ENCODE measurements at regions not wholly inside any gene's neighbourhood (a gene's known extent, or its start where the extent isn't known, plus 50 kb on each side); places are given as distances from the start of the nearest gene placed in this dataset.

DNA sequence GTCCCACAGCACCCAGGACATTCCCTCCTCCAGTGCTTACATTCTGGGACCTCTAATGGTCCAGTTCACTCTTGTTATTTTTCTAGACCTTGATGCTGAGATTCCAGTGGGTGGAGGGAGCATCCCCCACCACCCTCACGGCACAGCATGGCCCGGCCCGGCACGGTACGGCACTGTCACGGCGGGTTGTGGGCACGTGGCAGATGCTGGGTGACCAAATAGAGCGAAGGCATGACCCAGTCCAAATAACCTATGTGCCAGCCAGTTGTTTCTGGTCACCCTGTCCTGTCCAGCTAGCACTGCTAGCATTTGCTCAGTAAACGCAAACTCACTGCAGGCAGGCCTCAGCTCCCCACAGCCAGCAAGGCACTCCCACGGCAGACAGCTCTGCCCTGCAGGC lies 204.7 kb downstream of the ENGASE start:
- no peak for DNase-seq
- Histone ChIP-seq H3K9me3 (no peaks in the 10 kb centered on the region), H3K4me1 (no peaks in the 10 kb centered on the region), H3K27me3 (peaks cover 2 to 70% (median 4%) of the 10 kb centered on the region in 3 donors), H3K36me3 (no peaks in the 10 kb centered on the region), H3K4me3 (no peak overlapping the region), H3K27ac (no peak overlapping the region)
- 83 to 87% (median 85%) methylated on average over 11 of the region's 11 CpGs for WGBS, 5 donors
- TF ChIP-seq EP300 (IDR thresholded peaks at IDR 0.05) = no peak
- no peak for TF ChIP-seq POLR2A (IDR thresholded peaks at IDR 0.05)
- no peak for TF ChIP-seq POLR2AphosphoS5 (IDR thresholded peaks at IDR 0.05)
- TF ChIP-seq CTCF (IDR thresholded peaks at IDR 0.05) = no peak
- intact Hi-C loops (cut with DNase I; ENCODE audit: low total_unique reads) = no loop called here

DNA sequence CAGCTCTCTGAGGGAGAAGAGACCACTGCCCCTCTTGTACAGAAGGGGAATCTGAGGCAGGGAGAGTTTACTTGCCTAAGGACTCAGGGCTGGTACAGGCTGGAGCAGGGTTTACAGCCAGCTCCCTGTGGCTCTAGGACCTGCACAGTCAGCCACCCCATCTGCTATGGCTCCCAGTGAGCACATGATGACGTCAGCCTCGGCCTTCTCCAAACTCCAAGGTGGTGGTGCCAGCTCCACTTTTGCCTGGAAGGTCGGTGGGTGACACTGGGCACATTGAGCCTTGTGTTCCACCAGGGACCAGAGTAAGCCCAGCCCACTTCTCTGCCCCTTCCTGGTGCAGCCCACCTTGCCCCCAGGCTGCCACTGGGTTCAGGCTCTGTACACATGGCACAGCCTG lies 202.2 kb downstream of the ENGASE start:
- DNase-seq = no peak
- no peak overlapping the region for H3K27ac ChIP-seq
- H3K4me1 ChIP-seq = no peaks in the 10 kb centered on the region
- TF ChIP-seq CTCF (IDR thresholded peaks at IDR 0.05) (no peak), EP300 (IDR thresholded peaks at IDR 0.05) (no peak), POLR2AphosphoS5 (IDR thresholded peaks at IDR 0.05) (no peak), POLR2A (IDR thresholded peaks at IDR 0.05) (no peak)
- no peaks in the 10 kb centered on the region for H3K9me3 ChIP-seq
- no peaks in the 10 kb centered on the region for H3K36me3 ChIP-seq
- peaks cover 7 to 76% (median 27%) of the 10 kb centered on the region in 3 donors for H3K27me3 ChIP-seq
- H3K4me3 ChIP-seq = no peak overlapping the region
- 50 to 85% (median 69%) methylated on average over 1 to 3 of the region's 3 CpGs for WGBS, 5 donors
- intact Hi-C loops (cut with DNase I; ENCODE audit: low total_unique reads) = no loop called here

DNA sequence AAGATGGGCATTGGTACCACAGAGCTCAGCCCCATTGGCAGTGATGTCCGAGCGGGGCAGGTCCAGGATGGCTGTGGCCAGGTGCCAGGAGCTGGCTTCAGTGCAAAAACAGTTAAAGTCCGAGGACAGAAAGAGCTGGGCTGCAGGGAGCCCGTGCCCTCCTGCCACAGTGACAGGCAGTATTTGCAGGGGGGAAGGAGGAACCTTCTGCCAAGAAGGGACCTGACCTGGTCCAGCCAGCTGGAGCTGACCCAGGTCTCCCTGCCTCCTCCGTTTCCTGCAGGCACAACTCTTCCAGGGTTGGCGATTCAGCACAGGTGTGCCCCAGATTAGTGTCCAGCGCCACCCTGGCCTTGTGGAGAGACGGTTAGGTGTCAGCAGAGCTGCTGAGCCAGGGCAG lies 199.0 kb downstream of the ENGASE start:
- Histone ChIP-seq H3K27ac (no peak overlapping the region), H3K4me1 (no peaks in the 10 kb centered on the region), H3K9me3 (no peaks in the 10 kb centered on the region), H3K36me3 (no peaks in the 10 kb centered on the region), H3K4me3 (no peak overlapping the region), H3K27me3 (peaks cover 7 to 86% (median 36%) of the 10 kb centered on the region in 3 donors)
- DNase-seq = no peak
- TF ChIP-seq EP300 (IDR thresholded peaks at IDR 0.05) (no peak), POLR2A (IDR thresholded peaks at IDR 0.05) (no peak), POLR2AphosphoS5 (IDR thresholded peaks at IDR 0.05) (no peak), CTCF (IDR thresholded peaks at IDR 0.05) (no peak)
- WGBS, 5 donors = 29 to 60% (median 47%) methylated on average over 4 to 8 of the region's 8 CpGs
- intact Hi-C loops (cut with DNase I; ENCODE audit: low total_unique reads) = no loop called here

DNA sequence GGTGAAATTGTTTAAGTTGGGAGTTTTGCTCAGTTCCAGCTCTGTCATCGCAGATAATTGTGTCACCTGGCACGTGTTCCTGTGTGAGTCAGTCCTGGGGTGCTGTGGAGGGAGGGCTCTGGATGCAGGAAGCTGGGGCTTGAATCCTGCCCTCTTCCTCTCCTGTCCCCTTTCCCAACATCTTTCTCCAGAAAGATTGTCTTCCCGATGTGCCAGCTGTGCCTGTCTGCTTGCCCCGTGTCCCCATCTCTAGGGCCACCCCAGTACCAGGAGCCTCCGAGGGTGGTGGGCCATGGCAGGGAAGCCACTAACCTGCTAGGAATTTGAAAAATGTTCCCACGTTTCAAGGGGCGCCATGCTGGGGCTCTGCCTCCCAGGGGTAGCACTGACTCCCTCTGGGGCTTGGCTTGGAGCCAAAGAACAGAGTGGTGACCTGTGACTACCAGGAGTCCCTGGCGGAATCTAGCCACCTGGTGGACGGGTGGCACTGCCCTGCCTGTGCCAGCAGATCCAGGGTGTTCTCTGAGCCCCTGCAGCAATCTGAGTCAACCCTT lies 198.1 kb downstream of the ENGASE start:
- Histone ChIP-seq H3K4me1 (no peaks in the 10 kb centered on the region), H3K36me3 (no peaks in the 10 kb centered on the region), H3K9me3 (no peaks in the 10 kb centered on the region), H3K4me3 (no peak overlapping the region), H3K27ac (no peak overlapping the region), H3K27me3 (peaks cover 7 to 88% (median 36%) of the 10 kb centered on the region in 3 donors)
- no peak for TF ChIP-seq POLR2AphosphoS5 (IDR thresholded peaks at IDR 0.05)
- 49 to 59% (median 52%) methylated on average over 7 to 9 of the region's 9 CpGs for WGBS, 5 donors
- DNase-seq = no peak
- intact Hi-C loops (cut with DNase I; ENCODE audit: low total_unique reads) = no loop called here

- Histone ChIP-seq H3K4me1 (no peaks in the 10 kb centered on the region), H3K36me3 (no peaks in the 10 kb centered on the region), H3K27me3 (peaks cover 7 to 88% (median 36%) of the 10 kb centered on the region in 3 donors), H3K9me3 (no peaks in the 10 kb centered on the region), H3K27ac (no peak overlapping the region), H3K4me3 (no peak overlapping the region)
- intact Hi-C loops (cut with DNase I; ENCODE audit: low total_unique reads) = no loop called here
- TF ChIP-seq POLR2A (IDR thresholded peaks at IDR 0.05) (no peak), CTCF (IDR thresholded peaks at IDR 0.05) (no peak), POLR2AphosphoS5 (IDR thresholded peaks at IDR 0.05) (no peak), EP300 (IDR thresholded peaks at IDR 0.05) (no peak)
- 47 to 71% (median 59%) methylated on average over 3 to 9 of the region's 9 CpGs for WGBS, 5 donors
- DNase-seq = no peak
Observed at GRCh38 chr17:79272220-79272619, 197.6 kb downstream of the ENGASE start.
